DMS 273 (cell line): ENCODE measurements at regions not wholly inside any gene's neighbourhood (a gene's known extent, or its start where the extent isn't known, plus 50 kb on each side); places are given as distances from the start of the nearest gene placed in this dataset.

Experiments
- DNase-seq: peaks from one replicate; lab custom pipeline; 2025; ENCODE audit not compliant: unreplicated experiment; lab: John Stamatoyannopoulos, UW

- no peak for DNase-seq
Measured at GRCh38 chr14:87879389-87879788, 113.6 kb downstream of the GALC start.

GRCh38 chr14:87878959-87879358 lies 114.0 kb downstream of the GALC start:
- DNase-seq = no peak

DNA sequence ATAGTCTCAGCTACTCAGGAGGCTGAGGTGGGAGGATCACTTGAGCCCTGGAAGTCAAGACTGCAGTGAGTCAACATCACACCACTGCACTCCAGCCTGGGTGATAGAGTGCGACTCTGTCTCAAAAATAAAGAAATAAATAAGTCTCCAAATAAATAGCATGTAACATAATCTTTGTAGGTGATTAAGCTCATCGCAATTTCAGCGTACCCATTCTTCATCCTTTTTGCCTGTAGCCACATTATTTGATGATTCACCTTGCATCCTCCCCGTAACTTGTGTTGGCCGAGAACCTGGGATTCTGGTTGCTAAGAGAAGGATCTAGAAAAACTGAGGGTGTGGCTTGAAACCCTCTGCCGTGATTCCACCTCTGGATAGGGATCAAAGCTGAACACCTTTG lies 115.1 kb downstream of the GALC start:
- no peak for DNase-seq

- no peak for DNase-seq
Measured at GRCh38 chr14:87874676-87875075, 118.3 kb downstream of the GALC start.

DNA sequence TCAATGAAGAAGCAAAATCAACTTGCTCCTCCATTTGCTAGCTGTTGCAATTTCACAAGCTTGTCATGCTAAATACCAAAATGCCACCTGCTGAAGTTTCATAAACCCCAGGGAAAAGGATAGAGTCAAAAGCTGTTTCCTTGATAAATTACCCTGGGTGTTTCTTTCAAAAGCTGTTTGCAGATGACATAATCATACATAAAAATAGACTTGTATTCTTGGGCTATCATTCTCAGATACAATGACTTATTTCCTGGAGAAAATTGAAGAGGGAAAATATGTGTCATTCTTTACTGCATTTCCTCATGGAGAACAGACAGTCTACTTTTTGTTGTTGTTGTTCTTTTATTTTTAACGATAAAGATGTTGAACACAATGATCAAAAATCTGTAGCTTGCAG lies 119.2 kb downstream of the GALC start:
- DNase-seq = no peak

DNA sequence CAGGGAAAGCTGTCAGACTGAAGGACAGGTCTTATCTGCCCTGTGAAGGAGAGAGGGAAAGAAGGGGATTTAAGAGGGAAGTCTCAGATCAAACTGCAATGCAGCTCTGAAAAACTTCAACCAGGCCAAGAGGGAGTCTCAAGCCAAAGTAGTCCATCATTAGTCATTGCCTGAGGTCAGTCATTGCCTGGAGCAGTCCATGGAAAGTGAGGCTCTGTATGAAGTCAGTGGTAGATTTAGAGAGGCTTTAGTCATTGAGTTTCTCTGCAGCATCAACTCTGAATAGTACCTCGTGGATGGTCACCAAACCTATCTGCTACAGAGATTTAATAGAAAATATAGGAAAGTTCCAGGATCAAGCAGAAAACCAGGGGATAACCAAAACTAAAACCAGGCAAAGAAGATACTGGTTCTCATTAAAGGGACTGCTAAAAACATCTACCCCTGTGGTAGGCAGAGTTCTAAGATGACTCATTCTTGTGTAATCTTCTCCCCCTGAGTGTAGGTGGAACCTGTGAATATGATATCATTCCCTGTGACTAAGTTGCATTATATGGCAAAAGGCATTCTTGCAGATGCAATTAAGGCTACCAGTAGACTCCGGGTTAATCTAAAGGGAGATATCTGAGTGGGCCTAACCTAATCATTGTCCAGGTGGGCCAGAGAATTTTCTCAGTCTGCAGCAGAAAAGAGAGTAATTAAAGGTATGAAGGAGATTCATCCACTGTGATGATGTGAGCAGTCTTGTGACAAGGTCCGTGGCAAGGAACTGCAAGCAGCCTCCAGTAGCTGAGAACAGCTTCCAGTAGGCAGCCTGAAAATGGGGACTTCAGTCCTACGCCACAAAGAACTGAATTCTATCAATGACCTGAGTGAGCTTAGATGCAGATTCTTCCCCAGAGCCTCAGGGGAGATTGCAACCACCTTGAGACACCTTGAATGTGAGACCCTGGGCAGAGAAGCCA lies 123.1 kb downstream of the GALC start:
- DNase-seq = no peak

GRCh38 chr14:87868920-87869319 lies 124.1 kb downstream of the GALC start:
- no peak for DNase-seq

GRCh38 chr14:87866116-87866515 lies 126.9 kb downstream of the GALC start:
- no peak for DNase-seq

DNA sequence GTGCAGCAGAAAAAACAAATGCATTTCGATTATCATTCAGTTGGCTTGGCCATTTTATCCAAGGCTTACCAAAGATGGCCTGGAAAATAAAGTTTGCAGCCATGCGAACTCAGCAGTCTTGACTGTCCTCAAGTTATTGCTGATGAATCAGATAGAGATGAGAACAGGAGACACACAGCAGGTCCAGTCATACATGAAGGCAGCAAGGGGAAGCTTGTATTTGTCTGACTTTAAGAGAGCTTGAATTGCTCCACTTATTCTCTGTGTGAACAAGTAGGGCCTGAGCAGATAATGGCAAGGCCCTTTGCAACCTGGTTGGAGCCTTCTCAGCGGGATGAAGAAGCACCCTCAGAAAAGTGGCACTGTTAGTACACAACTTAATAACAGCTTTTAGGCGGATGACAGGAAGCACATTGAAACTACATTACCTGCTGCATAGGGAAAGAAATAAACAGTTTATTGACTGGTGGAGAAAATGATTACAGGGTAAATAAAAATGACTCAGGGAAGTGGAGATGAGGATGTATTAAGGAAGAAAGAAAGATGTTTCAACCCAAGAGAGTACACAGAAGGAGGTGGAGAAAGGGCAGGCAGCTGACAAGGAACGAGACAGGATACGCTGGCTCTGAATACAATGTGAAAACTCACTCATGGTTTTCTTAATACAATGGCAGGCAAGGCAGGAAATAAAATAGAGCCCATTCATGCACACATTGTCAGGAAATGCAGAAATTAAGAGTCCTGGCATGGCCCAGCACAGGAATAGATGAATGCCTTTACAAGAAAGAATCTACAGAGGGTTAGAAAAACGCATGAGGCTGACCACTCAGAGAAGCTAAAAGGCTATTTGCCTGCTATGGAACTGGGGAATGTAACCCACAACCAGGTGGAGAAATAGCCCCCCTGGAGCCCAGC lies 128.4 kb downstream of the GALC start:
- DNase-seq = no peak

DNA sequence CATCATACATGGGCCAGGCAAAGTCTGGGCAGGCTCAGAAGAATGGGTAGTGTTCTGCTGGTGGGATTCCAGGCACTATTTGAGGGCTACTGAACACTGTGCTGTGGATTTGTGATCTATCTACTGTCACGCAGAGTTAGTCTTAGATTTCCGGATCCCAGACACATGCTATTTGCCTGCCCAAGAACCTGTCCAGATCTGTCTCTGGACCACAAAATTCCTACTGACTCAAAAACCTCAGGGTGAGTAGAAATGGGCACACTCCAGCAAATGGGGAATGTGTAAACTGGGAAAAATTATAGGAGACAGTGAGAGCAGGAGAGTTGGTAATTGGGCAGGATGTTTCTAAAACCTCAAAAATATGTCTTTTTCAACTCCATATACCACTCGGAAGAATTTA lies 129.9 kb downstream of the GALC start:
- no peak for DNase-seq

GRCh38 chr14:87852107-87852506 lies 140.9 kb downstream of the GALC start:
- DNase-seq = no peak

- DNase-seq = no peak
Measured at GRCh38 chr14:87851190-87851589, 141.8 kb downstream of the GALC start.

DNA sequence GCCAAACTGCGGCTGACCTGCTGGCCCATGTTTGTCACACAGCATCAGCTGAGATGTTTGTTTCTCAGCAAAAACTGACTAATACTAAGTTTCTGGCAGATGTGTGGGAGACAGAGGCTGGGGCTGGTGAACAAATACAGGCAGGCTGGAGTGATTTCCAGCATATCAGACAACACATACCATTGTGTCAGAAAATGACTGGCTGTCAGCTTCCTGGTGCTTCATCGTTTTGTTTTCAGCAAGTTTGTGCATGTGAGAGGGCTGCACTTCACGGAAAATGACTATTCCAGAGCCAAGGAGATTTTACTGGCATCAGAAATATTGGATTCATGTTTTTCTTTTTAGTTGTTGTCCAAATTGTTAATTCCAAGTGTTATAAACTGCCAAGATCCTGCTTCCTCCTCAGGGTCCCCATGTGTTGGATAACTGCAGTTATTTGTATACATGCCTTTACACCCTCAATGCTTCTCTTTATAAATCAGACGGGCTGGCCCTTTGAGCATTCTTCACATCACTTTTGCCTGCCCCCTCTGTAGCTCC lies 145.7 kb downstream of the GALC start:
- DNase-seq = no peak

GRCh38 chr14:87840906-87841305 lies 152.1 kb downstream of the GALC start:
- DNase-seq = no peak

DNA sequence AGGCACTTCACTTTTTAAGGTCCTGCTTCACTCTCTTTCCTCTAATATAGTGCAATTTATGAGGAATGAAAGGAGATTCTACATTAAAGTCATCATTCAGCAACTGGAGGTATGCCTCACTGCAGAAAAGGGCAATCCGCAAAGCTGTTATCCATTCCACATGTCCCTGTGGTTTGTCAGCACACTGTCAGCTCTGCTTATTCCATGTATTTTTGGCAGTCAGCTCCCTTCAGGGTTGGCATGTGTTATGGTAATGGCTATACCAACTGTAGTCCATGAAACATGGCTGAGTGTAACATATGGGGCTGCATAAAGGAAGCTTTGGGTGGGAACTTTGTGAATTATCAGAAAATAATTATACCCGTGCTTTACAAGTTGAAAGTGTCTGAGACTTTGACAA lies 154.1 kb downstream of the GALC start:
- no peak for DNase-seq

- DNase-seq = no peak
Measured at GRCh38 chr14:87837296-87837695, 155.7 kb downstream of the GALC start.

DNA sequence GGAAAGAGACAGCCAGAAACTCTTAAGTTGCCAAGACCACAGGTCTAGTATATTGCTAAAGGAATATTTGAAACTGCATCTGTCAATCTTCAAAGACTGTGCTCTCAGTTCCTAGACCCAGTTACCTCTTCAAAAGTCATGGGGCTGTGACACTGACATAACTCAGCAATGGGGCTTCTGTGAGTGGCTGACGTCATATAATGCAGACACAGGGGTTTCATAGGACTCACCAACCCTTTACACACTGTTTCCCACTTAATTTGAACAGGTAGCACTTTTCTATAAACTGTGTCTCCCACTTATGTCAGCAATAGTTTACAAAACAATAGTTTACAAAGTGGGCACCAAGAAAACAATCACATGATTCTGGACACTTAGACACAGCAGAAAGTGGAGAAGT lies 158.4 kb downstream of the GALC start:
- no peak for DNase-seq

GRCh38 chr14:87833026-87833425 lies 160.0 kb downstream of the GALC start:
- no peak for DNase-seq

DNA sequence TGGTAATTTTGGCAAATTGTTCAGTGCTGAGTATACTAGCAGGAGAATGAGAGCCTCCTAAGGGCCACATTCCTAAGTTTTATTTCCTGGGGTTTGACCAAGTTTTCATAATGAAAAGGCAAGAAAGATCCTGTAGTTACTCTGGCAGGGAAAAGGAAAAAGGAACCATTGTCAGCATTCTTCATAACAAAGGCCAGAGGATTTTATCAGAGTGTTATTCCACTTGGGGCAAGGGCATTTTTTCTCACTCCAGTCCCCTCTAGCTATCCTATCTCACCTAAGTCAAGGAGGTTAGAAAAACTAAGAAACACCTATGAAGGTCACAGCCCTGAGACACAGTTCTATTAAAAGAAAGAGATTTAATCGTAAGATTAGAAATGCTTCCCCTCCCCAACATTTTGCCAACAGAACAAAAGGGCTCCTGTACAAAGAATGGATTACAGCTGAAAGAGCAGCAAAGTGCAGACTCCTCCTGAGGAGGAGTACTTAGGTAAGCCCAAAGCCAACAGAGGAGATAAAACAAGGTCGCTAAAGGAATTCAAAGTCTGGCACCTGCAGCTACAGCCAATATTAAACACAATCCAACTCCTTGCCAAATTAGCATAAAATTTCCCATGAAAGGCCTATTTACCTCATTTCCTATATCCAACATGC lies 162.4 kb downstream of the GALC start:
- no peak for DNase-seq

DNA sequence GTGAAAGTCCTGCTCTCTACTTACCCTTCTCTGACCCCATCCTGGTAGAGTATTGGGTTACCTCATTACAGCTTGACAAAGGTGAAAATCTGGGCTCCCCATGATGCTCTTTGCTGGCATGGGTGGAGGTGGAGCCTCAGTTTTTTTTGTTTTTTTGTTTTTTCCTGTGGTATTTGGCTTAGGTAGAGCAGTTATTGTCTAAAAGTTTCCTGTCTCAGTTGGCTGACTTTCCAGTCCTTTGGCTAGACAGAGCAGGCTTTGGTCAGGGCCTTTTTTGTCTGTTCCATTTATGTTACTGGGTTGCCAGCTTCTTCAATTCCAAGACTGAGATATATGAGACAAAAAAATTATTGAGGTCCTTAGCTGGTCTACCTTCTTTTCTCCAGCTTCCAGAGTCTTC lies 163.4 kb downstream of the GALC start:
- DNase-seq = no peak

- DNase-seq = no peak
Measured at GRCh38 chr14:87824266-87824665, 168.7 kb downstream of the GALC start.
